Neuronal stem cell (in vitro differentiated cells): ENCODE measurements at regions not wholly inside any gene's neighbourhood (a gene's known extent, or its start where the extent isn't known, plus 50 kb on each side); places are given as distances from the start of the nearest gene placed in this dataset.

Source experiments
- DNase-seq: peaks from one replicate; pipeline ENCODE4 v3.0.0-alpha.2; 2013; ENCODE audit warnings: low spot score
- H2AFZ ChIP-seq: one replicate; pipeline ENCODE4 v1.6.1; 2013; ENCODE audit warnings: mild to moderate bottlenecking, low read length, inconsistent platforms
- H2AK5ac ChIP-seq: 2 replicates; pipeline ENCODE4 v1.6.1; 2013; ENCODE audit warnings: low read depth, mild to moderate bottlenecking, inconsistent platforms, low read length, moderate library complexity, mixed read lengths
- H2BK120ac ChIP-seq: 2 replicates; pipeline ENCODE4 v1.6.1; 2013; ENCODE audit warnings: low read depth, mild to moderate bottlenecking, inconsistent platforms, low read length, moderate library complexity, mixed read lengths
- H2BK12ac ChIP-seq: one replicate; pipeline ENCODE4 v1.6.1; 2013; ENCODE audit warnings: low read length, inconsistent platforms
- H2BK15ac ChIP-seq: 2 replicates; pipeline ENCODE4 v1.6.1; 2013; ENCODE audit warnings: mild to moderate bottlenecking, low read length, inconsistent platforms, mixed read lengths
- H2BK5ac ChIP-seq: one replicate; pipeline ENCODE4 v1.6.1; 2013; ENCODE audit warnings: inconsistent platforms, mild to moderate bottlenecking, low read length, moderate library complexity
- H3K14ac ChIP-seq: one replicate; pipeline ENCODE4 v1.6.1; 2013; ENCODE audit warnings: low read length, inconsistent platforms
- H3K18ac ChIP-seq: 2 replicates; pipeline ENCODE4 v1.6.1; 2013; ENCODE audit warnings: low read length, inconsistent platforms
- H3K23ac ChIP-seq: 2 replicates; pipeline ENCODE4 v1.6.1; 2013; ENCODE audit warnings: low read depth, mild to moderate bottlenecking, mixed read lengths, low read length, inconsistent platforms; ENCODE audit not compliant: poor library complexity
- H3K27ac ChIP-seq: replicated peaks from 3 replicates; pipeline ENCODE4 v1.5.1; 2013; ENCODE audit warnings: low read length, inconsistent platforms
- H3K27me3 ChIP-seq, 3 experiments: 2 replicates each; pipeline ENCODE4 v1.6.1; 2013; ENCODE audit warnings: low read length in 3 of 3, mild to moderate bottlenecking in 2 of 3, inconsistent platforms in 1 of 3, low read depth in 1 of 3, mixed read lengths in 1 of 3, moderate library complexity in 1 of 3; ENCODE audit not compliant: control insufficient read depth in 3 of 3, insufficient read depth in 3 of 3
- H3K36me3 ChIP-seq, 2 donors: replicated peaks in 1 of 2; 2 replicates each; pipeline ENCODE4 v1.6.1; 2013; ENCODE audit warnings: low read length in 2 of 2; ENCODE audit not compliant: control insufficient read depth in 2 of 2, insufficient read depth in 2 of 2
- H3K4ac ChIP-seq: 2 replicates; pipeline ENCODE4 v1.6.1; 2013; ENCODE audit warnings: inconsistent platforms, mild to moderate bottlenecking, low read length, moderate library complexity
- H3K4me1 ChIP-seq, 2 donors: 1 replicate in 1 of 2; 2 replicates in 1 of 2; pipeline ENCODE4 v1.6.1; 2013; ENCODE audit warnings: low read length in 2 of 2, low read depth in 1 of 2; ENCODE audit not compliant: control insufficient read depth in 2 of 2, insufficient read depth in 1 of 2
- H3K4me2 ChIP-seq: one replicate; pipeline ENCODE4 v1.6.1; 2013; ENCODE audit warnings: mild to moderate bottlenecking, low read length, inconsistent platforms; ENCODE audit not compliant: insufficient read depth, poor library complexity, severe bottlenecking
- H3K4me3 ChIP-seq, 2 donors: 2 replicates each; pipeline ENCODE4 v1.5.1; 2013; ENCODE audit warnings: low read length in 2 of 2, mild to moderate bottlenecking in 2 of 2, inconsistent platforms in 1 of 2, moderate library complexity in 1 of 2
- H3K79me1 ChIP-seq: one replicate; pipeline ENCODE4 v1.6.1; 2013; ENCODE audit warnings: low read depth, mild to moderate bottlenecking, inconsistent platforms, low read length, moderate library complexity
- H3K9ac ChIP-seq: one replicate; pipeline ENCODE4 v1.6.1; 2013; ENCODE audit warnings: mild to moderate bottlenecking, low read depth, low read length, inconsistent platforms; ENCODE audit not compliant: poor library complexity
- H3K9me3 ChIP-seq, 2 donors: replicated peaks in 1 of 2; 2 replicates each; pipeline versions ENCODE3 to v1.6.1; 2013; ENCODE audit warnings: low read length in 2 of 2, mild to moderate bottlenecking in 2 of 2, inconsistent platforms in 1 of 2, low read depth in 1 of 2, mixed read lengths in 1 of 2, moderate library complexity in 1 of 2; ENCODE audit not compliant: control insufficient read depth in 2 of 2, insufficient read depth in 1 of 2
- H4K8ac ChIP-seq: one replicate; pipeline ENCODE4 v1.6.1; 2013; ENCODE audit warnings: low read depth, mild to moderate bottlenecking, inconsistent platforms, low read length, moderate library complexity
- H4K91ac ChIP-seq: one replicate; pipeline ENCODE4 v1.6.1; 2013; ENCODE audit warnings: low read length, low read depth, mild to moderate bottlenecking, inconsistent platforms; ENCODE audit not compliant: poor library complexity
- WGBS, 2 donors: extraction: QIAGEN DNeasy Blood & Tissue Kit; methylation state at CpG; one replicate each; pipeline ENCODE4 v1.1.7; 2013; ENCODE audit warnings: missing lambda C conversion rate in 2 of 2, mixed read lengths in 1 of 2; ENCODE audit not compliant: insufficient read length in 2 of 2, insufficient replicate concordance in 1 of 2; ENCODE audit errors: extremely low coverage in 2 of 2; 5-methylcytosine and 5-hydroxymethylcytosine counted together

- H3K4ac ChIP-seq: no peak overlapping the region
- no peak overlapping the region for H3K4me3 ChIP-seq
- no peaks in the 10 kb centered on the region for H3K36me3 ChIP-seq
- H2BK5ac ChIP-seq: no peak overlapping the region
- H2BK12ac ChIP-seq: no peak overlapping the region
- H3K27ac ChIP-seq: no peak overlapping the region
- no peak overlapping the region for H3K18ac ChIP-seq
- no peak overlapping the region for H2AK5ac ChIP-seq
- H3K79me1 ChIP-seq: no peaks in the 10 kb centered on the region
- WGBS, 2 donors: no CpG with 5 or more reads among the region's 5 CpGs
- no peak overlapping the region for H3K23ac ChIP-seq
- H2AFZ ChIP-seq: no peak overlapping the region
- no peak overlapping the region for H3K14ac ChIP-seq
- H4K8ac ChIP-seq: no peak overlapping the region
- peaks cover 0 to 63% (median 0%) of the 10 kb centered on the region in 3 experiments for H3K27me3 ChIP-seq
- H3K9ac ChIP-seq: no peak overlapping the region
- H3K4me2 ChIP-seq: no peak overlapping the region
- no peak overlapping the region for H2BK120ac ChIP-seq
- no peak for DNase-seq
- no peaks in the 10 kb centered on the region for H3K9me3 ChIP-seq
- no peak overlapping the region for H4K91ac ChIP-seq
- H3K4me1 ChIP-seq: no peaks in the 10 kb centered on the region
- H2BK15ac ChIP-seq: no peak overlapping the region
These were observed 67.7 kb downstream of the MCFD2 start for GRCh38 chr2:46847726-46848412.

DNA sequence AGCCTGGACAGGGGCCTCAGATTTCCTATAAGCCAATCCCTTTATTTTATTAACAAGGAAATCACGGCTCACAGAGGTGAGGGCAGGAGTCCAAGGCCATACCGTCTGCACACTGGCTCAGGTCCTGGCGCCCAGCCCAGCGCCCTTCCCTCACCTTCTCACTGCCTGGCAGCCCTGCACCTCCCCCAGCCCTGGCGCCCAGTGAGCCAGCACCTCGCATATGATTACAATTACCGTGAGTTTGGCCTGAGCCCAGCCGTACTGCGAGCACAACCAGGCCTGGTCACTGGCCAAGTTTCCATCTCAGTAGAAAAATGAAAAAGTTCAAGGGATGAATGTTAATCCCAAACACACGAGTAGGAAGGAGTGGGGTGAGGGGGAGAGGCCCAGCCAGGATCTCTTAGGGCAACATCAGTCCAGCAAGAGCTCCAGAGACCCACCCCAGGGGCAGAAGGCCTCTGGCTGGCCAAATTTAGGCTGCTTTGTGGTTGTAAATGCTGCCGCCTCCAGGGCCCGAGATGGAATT lies 68.4 kb downstream of the MCFD2 start:
- no peak overlapping the region for H3K4me2 ChIP-seq
- H2BK12ac ChIP-seq: no peak overlapping the region
- no peaks in the 10 kb centered on the region for H3K9me3 ChIP-seq
- H3K4me1 ChIP-seq: no peaks in the 10 kb centered on the region
- H3K14ac ChIP-seq: no peak overlapping the region
- H2AK5ac ChIP-seq: no peak overlapping the region
- no peaks in the 10 kb centered on the region for H3K79me1 ChIP-seq
- H3K36me3 ChIP-seq: no peaks in the 10 kb centered on the region
- H3K18ac ChIP-seq: no peak overlapping the region
- DNase-seq: no peak
- H3K23ac ChIP-seq: no peak overlapping the region
- WGBS, 2 donors: no CpG with 5 or more reads among the region's 12 CpGs
- H4K8ac ChIP-seq: no peak overlapping the region
- no peak overlapping the region for H2BK120ac ChIP-seq
- H4K91ac ChIP-seq: no peak overlapping the region
- H3K4ac ChIP-seq: no peak overlapping the region
- no peak overlapping the region for H2BK5ac ChIP-seq
- H3K27ac ChIP-seq: no peak overlapping the region
- H3K27me3 ChIP-seq: peaks cover 0 to 66% (median 0%) of the 10 kb centered on the region in 3 experiments
- H2AFZ ChIP-seq: no peak overlapping the region
- peak overlapping the region; percentile 50 for H2BK15ac ChIP-seq
- H3K9ac ChIP-seq: no peak overlapping the region
- no peak overlapping the region for H3K4me3 ChIP-seq

DNA sequence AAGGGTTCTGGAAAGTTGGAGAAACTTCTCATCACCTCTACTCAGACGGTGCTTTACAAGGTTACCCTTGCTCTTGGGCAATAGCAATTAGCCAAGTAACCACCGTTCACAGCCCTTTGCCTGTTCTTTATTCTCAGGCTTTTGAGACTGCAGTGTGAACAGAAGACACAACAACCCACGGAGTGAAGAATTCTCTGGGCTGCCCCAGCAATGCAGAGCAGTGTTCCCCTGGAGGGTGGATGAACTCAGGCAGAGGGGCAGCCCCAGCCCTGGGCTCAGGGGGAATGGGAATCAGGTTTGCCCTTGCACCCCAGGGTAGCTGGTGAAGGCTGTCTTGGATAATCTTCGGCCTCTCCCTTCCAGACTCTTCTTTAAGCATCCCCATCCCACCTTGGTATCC lies 69.1 kb downstream of the MCFD2 start:
- H2BK120ac ChIP-seq: no peak overlapping the region
- H4K8ac ChIP-seq: no peak overlapping the region
- no peak overlapping the region for H3K9ac ChIP-seq
- no peaks in the 10 kb centered on the region for H3K9me3 ChIP-seq
- H2BK5ac ChIP-seq: no peak overlapping the region
- H3K18ac ChIP-seq: no peak overlapping the region
- H2BK15ac ChIP-seq: no peak overlapping the region
- no peak overlapping the region for H2AK5ac ChIP-seq
- H3K4me3 ChIP-seq: no peak overlapping the region
- H3K36me3 ChIP-seq: no peaks in the 10 kb centered on the region
- H3K4me2 ChIP-seq: no peak overlapping the region
- H3K23ac ChIP-seq: no peak overlapping the region
- H3K14ac ChIP-seq: no peak overlapping the region
- H3K27ac ChIP-seq: no peak overlapping the region
- H3K27me3 ChIP-seq: peaks cover 0 to 69% (median 0%) of the 10 kb centered on the region in 3 experiments
- no peak overlapping the region for H3K4ac ChIP-seq
- H2AFZ ChIP-seq: no peak overlapping the region
- no CpG with 5 or more reads among the region's 4 CpGs for WGBS, 2 donors
- H3K79me1 ChIP-seq: no peaks in the 10 kb centered on the region
- H4K91ac ChIP-seq: no peak overlapping the region
- H2BK12ac ChIP-seq: no peak overlapping the region
- DNase-seq: no peak
- H3K4me1 ChIP-seq: no peaks in the 10 kb centered on the region

DNA sequence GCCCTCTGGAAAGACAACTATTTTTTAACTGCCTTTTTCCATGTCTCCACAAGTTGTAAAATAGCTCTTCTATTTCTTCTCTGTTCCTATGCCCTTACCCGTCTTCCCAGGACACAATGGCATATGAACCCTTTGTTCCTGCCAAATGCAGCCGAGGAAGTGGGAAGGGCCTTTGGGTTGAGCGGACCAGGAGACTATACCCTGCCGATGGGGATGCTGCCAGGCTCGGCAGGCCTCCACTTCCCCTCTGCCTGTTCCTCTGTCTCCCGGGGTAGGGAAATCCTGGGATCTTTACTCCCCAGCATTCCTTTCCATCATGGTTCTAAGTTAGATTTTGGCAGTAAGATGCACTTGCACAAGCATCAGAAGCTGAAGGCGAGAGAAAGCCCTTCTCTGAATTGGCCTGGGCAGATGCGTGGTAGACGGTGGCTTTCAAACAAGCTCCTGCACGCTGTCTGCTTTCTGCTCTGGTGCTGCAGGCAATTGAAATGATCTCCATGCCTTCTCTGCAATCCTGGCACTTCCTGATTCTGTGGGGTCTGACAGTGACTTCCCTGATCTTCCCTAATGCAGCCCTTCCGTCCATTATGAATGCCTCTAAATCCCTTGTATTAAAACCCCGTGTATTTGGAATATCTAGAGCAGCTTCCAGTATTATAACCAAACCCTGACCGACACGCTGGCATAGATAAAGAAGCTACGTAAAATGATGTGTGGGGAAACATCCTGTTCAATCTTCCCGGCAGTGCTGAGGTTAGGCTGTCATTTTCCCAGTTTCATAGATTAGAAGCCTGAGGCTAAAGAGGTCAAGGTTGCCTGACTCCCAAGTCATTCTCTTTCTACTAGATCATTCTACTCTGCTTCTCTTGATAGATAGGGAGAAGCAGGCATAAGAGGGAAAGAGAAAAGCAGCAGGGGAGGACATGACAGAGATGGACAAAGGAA lies 69.8 kb downstream of the MCFD2 start:
- Histone ChIP-seq H3K4ac (no peak overlapping the region), H3K36me3 (no peaks in the 10 kb centered on the region), H3K27me3 (peaks cover 0 to 66% (median 0%) of the 10 kb centered on the region in 3 experiments), H3K18ac (no peak overlapping the region), H3K4me3 (no peak overlapping the region), H3K14ac (no peak overlapping the region), H2BK12ac (no peak overlapping the region), H3K79me1 (no peaks in the 10 kb centered on the region), H3K9me3 (no peaks in the 10 kb centered on the region), H3K4me1 (no peaks in the 10 kb centered on the region), H2BK5ac (no peak overlapping the region), H3K4me2 (no peak overlapping the region), H2BK120ac (no peak overlapping the region), H3K27ac (no peak overlapping the region), H4K8ac (no peak overlapping the region), H3K23ac (no peak overlapping the region), H2AFZ (no peak overlapping the region), H2BK15ac (no peak overlapping the region), H4K91ac (no peak overlapping the region), H3K9ac (no peak overlapping the region), H2AK5ac (no peak overlapping the region)
- no peak for DNase-seq
- no CpG with 5 or more reads among the region's 16 CpGs for WGBS, 2 donors
